HG03139 (cell line): ENCODE measurements at regions not wholly inside any gene's neighbourhood (a gene's known extent, or its start where the extent isn't known, plus 50 kb on each side); places are given as distances from the start of the nearest gene placed in this dataset.
"Not testable (repeated sequence)": the region's sequence is repeated elsewhere in the genome, so short reads cannot be mapped to it uniquely, and the experiment has no call there.

Source experiments
- ATAC-seq: cut with Tn5 transposase; IDR thresholded peaks from one replicate; pipeline ENCODE4 v1.9.1; 2021; ENCODE audit not compliant: unreplicated experiment

DNA sequence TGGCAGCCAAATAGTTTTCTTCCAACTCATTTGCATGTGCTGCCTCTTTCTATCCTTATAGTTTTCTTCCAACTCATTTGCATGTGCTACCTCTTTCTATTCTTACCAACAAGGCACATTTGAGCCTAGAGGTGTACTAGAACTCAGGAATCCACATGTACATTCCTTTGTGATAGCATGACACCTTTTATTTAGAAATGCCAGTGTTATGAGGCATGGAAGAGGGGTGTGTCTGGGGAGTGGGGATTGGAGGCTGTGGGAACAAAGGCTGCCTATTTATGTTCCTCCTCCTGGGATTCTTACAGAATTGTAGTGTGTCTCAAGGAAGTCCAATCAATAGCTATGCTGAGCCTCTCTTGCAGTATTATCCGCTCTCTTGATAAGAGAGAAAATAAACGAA is 966.7 kb downstream of the PCDH17 start:
- no peak for ATAC-seq

DNA sequence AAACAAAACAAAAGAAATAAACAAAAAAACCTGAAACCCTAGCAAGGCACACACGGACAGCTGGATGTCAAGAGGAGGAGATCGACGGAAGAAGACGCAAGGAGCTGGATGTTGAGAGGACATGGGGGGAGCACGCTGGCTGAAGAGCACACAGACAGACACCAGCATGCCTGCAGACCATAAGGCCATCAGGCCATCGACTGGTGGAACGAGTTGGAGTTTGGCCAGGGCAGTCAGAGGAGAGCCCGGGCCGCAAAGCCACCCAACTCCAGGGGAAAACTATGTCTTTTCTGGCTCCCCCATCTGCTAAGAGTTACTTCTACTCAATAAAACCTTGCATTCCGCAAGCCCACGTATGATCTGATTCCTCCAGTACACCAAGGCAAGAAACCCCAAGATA is 979.6 kb downstream of the PCDH17 start:
- ATAC-seq: no peak

DNA sequence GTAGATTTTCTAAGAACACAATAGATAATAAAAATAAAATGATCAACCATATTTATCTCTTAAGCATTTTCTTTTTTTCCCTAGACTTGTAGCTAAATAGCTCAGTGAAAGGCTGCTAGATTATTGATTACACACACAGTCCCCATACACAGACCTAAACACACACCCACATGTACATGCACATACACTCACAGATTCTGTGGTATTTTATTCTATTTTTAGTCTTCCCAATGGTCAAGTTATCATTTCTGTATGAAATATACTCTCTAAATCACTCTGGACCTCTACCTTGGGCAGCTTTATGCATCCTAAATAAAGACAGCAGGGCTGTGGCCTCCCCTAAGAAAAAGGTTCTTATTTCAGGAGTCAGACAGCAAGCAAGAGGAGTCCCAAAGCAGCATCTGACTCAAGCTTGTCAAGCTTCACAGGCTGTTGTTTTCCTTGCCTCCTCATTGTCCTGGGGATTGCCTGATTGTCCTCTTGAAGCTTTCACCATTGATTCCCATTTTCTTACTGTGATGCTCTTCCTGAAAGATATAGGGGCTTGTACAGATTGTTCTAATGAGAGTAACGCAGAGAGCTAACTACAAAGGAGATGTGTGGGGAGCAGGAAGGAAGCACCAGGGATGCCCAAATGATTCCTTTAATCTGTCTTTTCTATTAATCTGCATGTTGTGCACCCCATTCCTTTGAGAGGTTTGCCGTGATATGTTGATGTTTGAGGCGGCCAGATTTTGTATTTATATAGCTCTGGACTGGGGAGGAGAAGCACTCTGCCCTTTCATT is 986.5 kb downstream of the PCDH17 start:
- no peak for ATAC-seq

DNA sequence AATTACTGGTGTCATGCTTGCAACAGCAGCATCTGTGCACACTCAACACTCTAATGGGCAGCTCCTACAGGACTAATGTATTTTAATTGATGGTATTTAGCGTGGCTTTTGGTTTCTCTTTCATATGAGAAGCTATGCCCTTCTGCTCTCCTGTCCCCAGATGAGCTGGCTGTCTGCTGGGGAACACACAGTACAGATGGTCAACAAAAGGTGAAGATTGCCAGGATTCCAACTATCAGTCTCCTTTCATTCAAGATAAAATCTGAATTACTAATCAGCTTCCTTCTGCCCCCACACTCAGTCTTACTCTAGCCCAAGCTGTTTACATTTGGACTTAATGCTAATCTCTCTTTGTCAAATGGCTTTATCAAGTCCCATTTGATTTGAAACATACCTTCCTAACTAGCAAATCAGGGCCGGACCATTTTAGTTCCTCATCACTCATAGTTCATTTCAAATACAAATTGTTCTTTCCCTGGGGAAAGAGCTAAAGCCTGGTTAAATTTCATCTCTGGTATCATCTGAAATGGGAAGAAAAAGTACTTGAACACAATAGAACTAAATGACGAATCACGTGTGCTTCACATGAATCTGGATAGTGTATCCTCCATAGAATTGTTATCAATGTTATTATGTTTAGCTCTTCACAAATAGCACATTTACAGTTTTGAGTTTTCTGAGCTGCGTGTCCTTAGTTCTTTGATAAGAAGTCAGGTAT is 988.0 kb downstream of the PCDH17 start:
- no peak for ATAC-seq

DNA sequence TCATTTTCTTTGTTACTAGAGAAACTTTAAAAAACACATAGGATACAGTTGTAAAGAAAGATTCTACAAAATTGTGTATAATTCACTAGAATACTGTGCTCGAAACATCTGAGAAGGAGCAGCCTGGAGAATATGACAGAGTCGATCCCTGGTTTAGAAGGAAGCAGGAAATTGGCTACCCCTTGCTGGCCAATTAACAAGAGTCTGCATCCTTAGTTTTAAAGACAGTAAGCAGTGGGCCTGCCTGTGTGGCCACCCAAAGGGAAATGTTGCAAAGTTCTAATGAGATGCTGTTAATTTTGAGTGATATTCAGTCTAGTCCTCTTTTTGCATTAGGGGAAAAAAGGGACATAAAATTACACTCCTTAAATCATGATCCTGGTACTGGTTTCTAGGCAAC is 988.6 kb downstream of the PCDH17 start:
- ATAC-seq: no peak

DNA sequence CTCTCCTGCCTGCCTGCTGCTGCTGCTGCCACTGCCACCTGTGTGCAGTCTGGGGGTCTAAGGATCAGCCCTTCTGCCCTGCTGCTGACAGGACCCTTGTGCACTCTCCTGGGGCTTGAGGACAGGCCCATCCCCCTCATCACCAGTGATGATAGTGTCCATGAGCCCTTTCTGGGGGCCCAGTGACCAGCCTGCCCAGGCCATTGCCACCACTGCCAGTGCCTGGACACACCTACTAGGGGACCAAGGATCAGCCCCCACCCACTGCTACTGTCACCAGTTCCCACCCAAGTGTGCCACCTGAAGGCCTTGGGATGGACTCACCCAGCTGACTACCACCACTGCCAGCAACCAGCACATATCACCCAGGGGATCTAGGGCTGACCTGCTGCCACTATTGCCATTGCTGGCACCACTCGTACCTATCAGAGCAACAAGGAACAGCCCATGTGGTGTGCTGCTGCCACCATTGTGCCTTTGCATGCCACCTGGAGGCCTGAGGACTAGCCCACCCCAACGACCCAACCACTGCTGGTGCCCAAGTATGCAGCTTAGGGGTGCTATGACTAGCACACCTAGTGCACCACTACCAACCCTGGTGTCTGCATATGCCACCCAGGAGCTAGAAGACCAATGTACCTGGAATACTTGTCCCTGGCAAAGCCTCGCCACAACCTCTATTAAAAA is 994.3 kb downstream of the PCDH17 start:
- ATAC-seq: no peak

DNA sequence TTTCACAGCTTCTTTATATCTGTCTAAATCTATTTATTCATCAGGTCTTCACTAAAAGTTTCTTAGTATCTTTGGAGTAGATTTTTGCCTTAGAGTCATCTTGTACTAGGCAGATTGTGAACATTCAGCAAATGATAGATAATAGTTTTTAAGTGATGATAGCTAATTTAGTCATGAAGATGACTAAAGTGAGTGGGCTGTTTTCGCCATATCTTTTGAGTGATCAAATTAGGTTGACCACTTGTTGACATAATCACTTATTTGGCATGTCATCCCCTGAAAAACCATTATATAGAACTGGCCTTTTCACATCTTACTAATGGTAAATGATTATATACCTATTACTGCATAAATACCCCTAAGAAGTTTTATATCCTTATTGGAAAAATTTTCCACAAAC is 999.2 kb downstream of the PCDH17 start:
- ATAC-seq: no peak

DNA sequence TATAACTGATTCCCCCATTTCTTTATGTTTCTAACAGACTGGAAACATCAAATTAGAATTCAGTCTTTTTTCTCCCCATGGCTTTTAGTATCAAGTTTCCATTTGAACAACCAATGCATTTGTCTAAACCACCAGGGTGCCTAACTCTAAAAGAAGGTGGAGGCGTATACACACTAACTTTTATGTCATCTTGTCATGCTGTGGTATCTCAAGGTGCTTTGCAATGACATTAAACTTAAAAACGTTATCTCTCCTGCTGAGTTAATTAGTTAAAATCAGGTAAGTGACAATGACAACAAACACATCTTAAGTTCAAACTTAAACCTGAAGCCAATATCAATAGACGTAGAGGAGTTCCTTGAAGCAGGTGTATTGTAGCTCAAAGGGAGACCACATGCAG is 1001.7 kb downstream of the PCDH17 start:
- no peak for ATAC-seq

DNA sequence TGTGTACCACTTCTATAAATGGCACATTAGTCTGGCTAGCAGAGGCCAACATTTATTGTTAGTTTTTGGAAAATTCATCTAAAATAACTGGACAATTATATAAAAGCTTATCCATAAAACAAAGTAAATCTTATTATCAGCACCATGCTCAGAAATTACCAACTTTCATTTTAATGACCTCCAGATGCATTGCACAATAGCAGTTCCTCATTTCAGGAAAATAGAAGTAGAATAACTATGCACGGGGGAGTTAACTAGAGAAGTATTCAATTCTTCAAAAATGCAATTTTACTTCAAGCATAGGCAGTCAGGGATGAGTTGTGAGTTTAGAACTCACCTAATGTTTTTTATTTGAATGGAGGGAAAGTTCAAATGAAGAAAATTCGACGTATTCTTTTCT is 1023.5 kb downstream of the PCDH17 start:
- ATAC-seq: no peak

DNA sequence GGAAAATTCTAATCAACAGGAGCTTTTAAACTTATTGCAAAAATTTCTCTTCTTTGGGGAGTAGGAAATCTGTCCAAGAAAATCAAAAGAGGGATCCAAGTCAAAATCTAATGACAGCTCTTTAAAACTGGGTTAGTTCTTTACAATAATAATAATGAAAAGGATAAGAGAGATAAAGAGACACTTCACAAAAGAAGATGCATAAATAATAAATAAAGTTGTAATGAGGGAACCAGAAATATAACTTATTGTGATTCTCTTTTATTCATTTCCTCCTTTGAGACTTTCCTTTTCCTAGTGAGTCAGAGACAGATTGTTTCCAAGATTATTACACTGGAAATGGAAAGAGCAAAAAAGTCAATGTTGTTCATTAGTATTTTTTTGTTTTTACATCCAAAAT is 1029.3 kb downstream of the PCDH17 start:
- no peak for ATAC-seq

DNA sequence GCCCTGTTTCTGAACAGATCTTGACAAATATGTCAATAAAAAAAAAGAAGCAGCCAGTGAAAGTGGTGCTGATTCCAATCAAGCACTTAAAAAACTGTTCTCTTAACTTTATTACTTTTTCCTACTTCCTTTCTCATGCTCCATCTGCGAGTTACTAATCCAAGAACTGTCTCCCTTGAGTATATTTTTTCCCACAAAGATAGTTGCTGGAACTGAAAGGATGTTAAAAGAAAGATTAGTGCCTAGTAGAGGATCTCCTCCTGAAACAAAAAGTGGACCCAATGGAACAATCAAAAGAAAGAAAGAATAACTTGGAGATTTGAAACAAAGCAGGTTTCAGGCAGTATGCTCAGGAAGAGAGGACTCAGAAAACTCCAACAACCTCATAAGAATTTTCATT is 1034.8 kb downstream of the PCDH17 start:
- no peak for ATAC-seq

DNA sequence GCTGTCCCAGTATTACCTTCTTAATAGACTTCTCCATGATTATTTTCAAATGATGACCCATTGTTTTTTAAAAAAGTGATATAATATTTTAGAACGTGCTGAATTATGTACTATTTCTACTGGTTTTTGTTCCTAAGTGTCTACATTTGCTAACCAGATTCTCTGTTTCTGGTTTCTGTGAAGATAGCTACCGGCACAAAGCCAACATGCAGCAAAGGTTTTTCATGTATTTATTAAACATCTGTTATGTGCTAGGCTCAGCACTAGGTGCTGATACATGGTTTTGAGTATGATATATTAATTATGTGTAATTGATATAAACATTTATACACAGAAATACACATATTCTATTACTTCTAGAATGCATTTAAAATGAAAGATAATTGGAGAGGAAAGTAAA is 1035.6 kb downstream of the PCDH17 start:
- no peak for ATAC-seq

DNA sequence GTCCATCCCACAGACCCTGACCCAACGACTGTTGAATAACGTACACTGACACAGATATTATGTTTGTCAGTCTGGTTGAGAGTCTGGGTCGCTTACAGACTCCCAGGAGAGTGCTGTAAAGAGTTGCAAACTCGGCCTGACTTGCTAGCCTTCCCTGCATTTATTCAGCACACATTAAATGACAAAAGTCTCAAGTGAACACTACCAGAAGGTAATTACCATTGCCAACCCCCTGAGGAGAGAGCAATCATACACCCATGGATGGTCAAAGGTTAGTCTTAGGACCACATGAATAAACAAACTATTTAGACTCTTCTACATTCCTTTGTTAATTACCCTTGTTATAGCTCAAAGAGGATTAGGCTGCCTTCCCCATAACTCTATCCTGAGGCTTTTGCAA is 1048.6 kb downstream of the PCDH17 start:
- ATAC-seq: no peak

DNA sequence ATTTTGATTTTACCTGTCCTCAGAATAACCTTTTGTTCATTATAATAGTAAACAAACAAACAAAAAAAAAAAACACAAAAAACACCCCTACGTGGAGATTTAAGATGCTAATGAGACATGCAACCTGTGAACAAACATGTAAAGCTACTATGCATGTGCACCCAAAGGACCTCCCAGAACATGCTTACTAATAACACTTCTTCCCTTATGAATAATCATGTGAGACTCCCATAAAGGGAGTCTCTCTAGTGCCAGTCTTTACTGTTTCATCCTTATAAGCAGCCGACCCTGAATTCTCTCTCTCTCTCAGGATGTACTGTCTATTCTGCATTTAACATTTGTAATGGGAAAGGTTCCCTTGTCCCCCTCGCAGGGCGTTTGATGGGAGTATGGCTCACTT is 1051.1 kb downstream of the PCDH17 start:
- no peak for ATAC-seq

DNA sequence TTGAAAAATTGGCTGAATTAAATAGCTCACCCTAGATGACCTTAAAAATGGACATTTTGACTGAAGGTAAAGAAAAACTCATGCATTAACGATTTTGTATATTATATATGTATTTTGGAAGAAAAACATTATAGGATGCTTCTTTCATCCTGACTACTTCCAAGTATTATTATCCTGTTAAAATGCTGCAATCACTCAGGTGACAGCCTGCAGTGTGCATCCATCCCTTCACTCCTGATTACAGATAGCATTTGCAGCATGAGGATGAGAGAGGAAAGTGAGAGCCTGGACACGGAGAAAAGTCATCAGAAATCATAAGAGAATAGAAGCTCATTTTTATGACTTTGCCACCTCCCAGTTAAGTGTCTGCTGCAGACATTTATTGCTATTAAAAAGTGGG is 1055.6 kb downstream of the PCDH17 start:
- ATAC-seq: no peak

DNA sequence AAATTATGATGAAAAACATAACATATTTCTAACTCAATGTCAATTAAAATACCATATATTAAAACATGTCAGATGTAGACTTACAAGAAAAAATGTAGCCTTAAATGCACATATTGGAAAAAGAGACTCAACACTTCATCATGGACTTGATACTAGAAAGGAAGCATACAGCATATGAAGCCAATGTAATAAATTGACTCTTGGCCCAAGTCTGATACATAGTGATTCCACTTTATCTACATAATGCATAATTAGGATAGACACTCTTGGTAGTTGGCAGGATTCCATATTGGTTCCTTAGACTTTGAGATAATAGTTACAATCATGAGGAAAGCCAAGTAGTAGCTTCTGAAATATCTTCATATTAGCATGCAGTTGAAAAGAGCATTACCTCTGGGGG is 1067.0 kb downstream of the PCDH17 start:
- ATAC-seq: no peak

DNA sequence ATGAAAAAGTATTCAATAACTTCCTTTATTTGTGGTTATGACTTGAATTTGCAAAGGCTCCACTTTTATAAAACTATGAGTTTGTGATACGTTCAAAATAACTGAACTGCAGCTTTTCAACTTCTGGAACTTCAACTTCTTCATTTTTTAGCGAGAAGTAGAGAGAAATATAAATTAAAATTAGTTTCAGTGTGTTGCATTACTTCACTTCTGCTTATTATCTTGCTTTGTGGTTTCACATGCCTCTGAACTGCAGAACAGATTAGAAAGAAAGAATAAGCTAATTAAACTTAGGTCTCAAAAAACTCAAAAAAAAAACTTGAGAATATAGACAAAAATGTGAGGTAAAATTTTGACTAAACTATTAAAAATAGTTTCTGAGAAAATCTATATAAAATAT is 1073.4 kb downstream of the PCDH17 start:
- ATAC-seq: no peak

DNA sequence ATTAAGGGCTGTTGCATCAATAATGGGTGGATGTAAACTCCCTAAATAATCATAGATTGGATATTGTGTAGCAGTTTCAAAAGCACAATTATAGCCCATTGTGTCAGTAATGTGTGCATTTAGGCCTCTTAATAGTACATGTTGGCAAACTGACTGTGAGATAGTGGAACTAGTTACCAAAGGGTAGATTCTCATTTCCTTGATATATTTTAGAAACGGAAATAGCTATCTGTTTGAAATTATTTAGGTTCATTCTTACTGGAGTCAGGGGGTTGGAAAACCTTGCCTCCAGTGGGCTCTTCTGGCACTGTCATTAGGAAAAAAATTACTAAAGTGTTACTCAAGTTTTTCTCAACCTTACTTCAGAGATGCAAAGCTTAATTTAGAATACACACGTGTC is 1074.9 kb downstream of the PCDH17 start:
- no peak for ATAC-seq

DNA sequence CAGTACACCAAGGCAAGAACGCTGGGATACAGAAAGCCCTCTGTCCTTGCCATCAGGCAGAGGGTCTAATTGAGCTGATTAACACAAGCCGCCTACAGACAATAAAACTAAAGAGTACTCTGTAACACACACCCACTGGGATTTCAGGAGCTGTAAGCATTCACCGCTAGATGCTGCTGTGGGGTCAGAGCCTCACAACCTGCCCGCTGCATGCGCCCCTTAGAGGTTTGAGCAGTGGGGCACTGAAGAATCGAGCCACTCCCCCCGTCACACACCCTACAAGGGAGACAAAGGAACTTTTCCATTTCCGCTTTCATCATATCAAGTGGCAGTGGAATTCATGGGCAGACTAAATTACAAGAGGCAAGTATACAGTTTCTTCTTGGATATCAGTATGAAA is 1080.6 kb downstream of the PCDH17 start:
- no peak for ATAC-seq

DNA sequence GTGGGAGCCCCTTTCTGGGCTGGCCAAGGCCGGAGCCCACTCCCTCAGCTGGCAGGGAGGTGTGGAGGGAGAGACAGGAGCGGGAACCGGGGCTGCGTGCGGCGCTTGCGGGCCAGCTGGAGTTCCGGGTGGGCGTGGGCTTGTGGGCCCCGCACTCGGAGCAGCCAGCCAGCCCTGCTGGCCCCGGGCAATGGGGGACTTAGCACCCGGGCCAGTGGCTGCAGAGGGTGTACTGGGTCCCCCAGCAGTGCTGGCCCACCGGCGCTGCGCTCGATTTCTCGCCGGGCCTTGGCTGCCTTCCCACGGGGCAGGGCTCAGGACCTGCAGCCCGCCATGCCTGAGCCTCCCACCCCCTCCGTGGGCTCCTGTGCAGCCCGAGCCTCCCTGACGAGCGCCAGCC is 1082.5 kb downstream of the PCDH17 start:
- ATAC-seq: not testable (repeated sequence)

DNA sequence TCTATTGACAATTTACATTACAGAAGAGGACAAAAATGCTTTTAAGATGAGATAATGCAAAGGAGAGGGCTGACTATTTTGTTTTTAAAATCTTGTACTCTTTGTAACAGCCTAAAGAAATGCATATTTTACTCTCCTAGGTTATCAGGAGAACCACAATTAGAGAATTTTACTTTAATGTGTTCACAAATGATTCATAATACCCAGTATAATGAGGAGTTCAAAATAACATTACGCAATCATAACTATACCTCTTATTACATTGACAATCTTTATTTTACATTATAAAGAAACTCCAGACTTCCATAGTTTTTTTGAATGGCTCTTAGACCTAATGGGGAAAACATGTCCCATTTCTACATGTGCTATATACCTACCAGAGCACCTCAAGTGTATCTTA is 1089.7 kb downstream of the PCDH17 start:
- ATAC-seq: no peak

DNA sequence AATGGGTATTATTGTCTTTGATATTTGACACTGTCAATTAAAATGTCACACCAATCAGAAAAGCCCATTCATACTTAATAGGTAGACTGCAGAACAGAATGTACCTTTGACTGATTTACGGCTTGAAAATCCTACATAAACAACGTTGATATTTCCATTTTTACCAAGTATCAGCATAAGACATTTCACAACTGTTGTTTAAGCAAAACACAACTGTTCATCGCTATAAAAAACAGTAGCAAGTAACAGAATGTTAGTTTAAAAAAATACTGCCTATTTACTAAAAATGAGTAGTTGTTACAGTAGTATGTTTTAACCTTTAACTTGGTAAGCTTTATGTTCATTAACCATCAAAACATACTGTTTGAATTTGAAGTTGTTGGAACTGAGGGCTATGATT is 1096.6 kb downstream of the PCDH17 start:
- no peak for ATAC-seq
